B cell (primary cell): ENCODE measurements at regions not wholly inside any gene's neighbourhood (a gene's known extent, or its start where the extent isn't known, plus 50 kb on each side); places are given as distances from the start of the nearest gene placed in this dataset.

Source experiments
- ATAC-seq: fragments of 200-7000 bp; cut with Tn5 transposase; one replicate; pipeline ENCODE4 v1.10.0; 2021; ENCODE audit warnings: low read depth, mild to moderate bottlenecking, moderate number of reproducible peaks, moderate library complexity
- CTCF ChIA-PET: fragments of 350-600 bp; sonication (Branson Sonifier 250); formaldehyde crosslinking; loops from one replicate; lab custom pipeline; 2021; ENCODE audit warnings: antibody characterized with exemption, inconsistent platforms; lab: Charles Lee
- POLR2A ChIA-PET: fragments of 350-600 bp; sonication (Branson Sonifier 250); formaldehyde crosslinking; loops from one replicate; lab custom pipeline; 2021; ENCODE audit warnings: antibody characterized with exemption; lab: Charles Lee
- DNase-seq: peaks from one replicate; pipeline ENCODE4 v3.0.0; 2013
- H2AFZ ChIP-seq: 2 replicates; pipeline ENCODE4 v1.6.1; 2012; ENCODE audit warnings: mild to moderate bottlenecking, low read depth, low read length; ENCODE audit not compliant: insufficient read depth, poor library complexity, severe bottlenecking
- H3K27ac ChIP-seq, 2 donors: 1 replicate in 1 of 2; 2 replicates in 1 of 2; pipeline ENCODE4 v1.5.1; 2012 to 2013; ENCODE audit warnings: low read length in 2 of 2, mild to moderate bottlenecking in 2 of 2, moderate library complexity in 1 of 2
- H3K27me3 ChIP-seq, 4 experiments: fragments of 200-600 bp in 1 of 4; sonication (generic) in 1 of 4; replicated peaks in 1 of 4; 1 replicate in 2 of 4; 2 replicates in 2 of 4; pipeline versions ENCODE4 v1.6.1 to v1.7.0; 2013 to 2016; ENCODE audit warnings: low read length in 3 of 4, mild to moderate bottlenecking in 2 of 4, mixed read lengths in 1 of 4, moderate library complexity in 1 of 4; ENCODE audit not compliant: insufficient read depth in 4 of 4, control insufficient read depth in 3 of 4; ENCODE audit errors: control extremely low read depth in 1 of 4
- H3K36me3 ChIP-seq, 2 experiments: replicated peaks in 1 of 2; 1 replicate in 1 of 2; 2 replicates in 1 of 2; pipeline versions ENCODE4 v1.6.1 to v1.7.1; 2013; ENCODE audit warnings: low read length in 1 of 2; ENCODE audit not compliant: insufficient read depth in 2 of 2, control insufficient read depth in 1 of 2; ENCODE audit errors: control extremely low read depth in 1 of 2, extremely low read depth in 1 of 2
- H3K4me1 ChIP-seq, 2 donors: fragments of 200-600 bp in 1 of 2; sonication (generic) in 1 of 2; 1 replicate in 1 of 2; 2 replicates in 1 of 2; pipeline versions ENCODE4 v1.5.1 to v1.6.1; 2013 to 2017; ENCODE audit warnings: low read length in 2 of 2; ENCODE audit not compliant: control insufficient read depth in 2 of 2, insufficient read depth in 2 of 2
- H3K4me2 ChIP-seq: replicated peaks from 2 replicates; pipeline ENCODE3; 2012; ENCODE audit warnings: mild to moderate bottlenecking, low read depth, low read length; ENCODE audit not compliant: poor library complexity, severe bottlenecking
- H3K4me3 ChIP-seq, 5 experiments: fragments of 200-600 bp in 1 of 5; sonication (generic) in 1 of 5; 1 replicate in 3 of 5; 2 replicates in 2 of 5; pipeline versions ENCODE4 v1.5.1 to v1.7.0; 2011 to 2016; ENCODE audit warnings: low read length in 4 of 5, mild to moderate bottlenecking in 4 of 5, low read depth in 2 of 5, control low read depth in 1 of 5, moderate library complexity in 1 of 5; ENCODE audit not compliant: insufficient read depth in 1 of 5; ENCODE audit errors: control extremely low read depth in 1 of 5, extremely low read depth in 1 of 5
- H3K79me2 ChIP-seq: fragments of 200-600 bp; sonication (generic); one replicate; pipeline ENCODE4 v1.6.0; 2016; ENCODE audit warnings: low read length; ENCODE audit not compliant: control insufficient read depth, insufficient read depth
- H3K9ac ChIP-seq: fragments of 200-600 bp; sonication (generic); 2 replicates; pipeline ENCODE4 v1.6.1; 2017; ENCODE audit warnings: mild to moderate bottlenecking, low read length, moderate library complexity
- H3K9me3 ChIP-seq, 3 donors: one replicate each; pipeline versions ENCODE4 v1.6.1 to v1.7.1; 2013; ENCODE audit warnings: low read length in 2 of 3; ENCODE audit not compliant: control insufficient read depth in 2 of 3, insufficient read depth in 1 of 3; ENCODE audit errors: control extremely low read depth in 1 of 3
- H4K20me1 ChIP-seq: 2 replicates; pipeline ENCODE4 v1.6.0; 2012; ENCODE audit warnings: mild to moderate bottlenecking, low read length; ENCODE audit not compliant: insufficient read depth, control insufficient read depth, poor library complexity, severe bottlenecking
- H3K27ac Mint-ChIP-seq: one replicate; pipeline ENCODE4 v1.8.0; 2021; ENCODE audit warnings: mixed read lengths
- H3K27me3 Mint-ChIP-seq: one replicate; pipeline ENCODE4 v1.8.0; 2021; ENCODE audit warnings: mixed read lengths
- H3K4me1 Mint-ChIP-seq: one replicate; pipeline ENCODE4 v1.8.0; 2021; ENCODE audit warnings: mixed read lengths
- H3K4me3 Mint-ChIP-seq: one replicate; pipeline ENCODE4 v1.8.0; 2021; ENCODE audit warnings: mixed read lengths
- H3K9me3 Mint-ChIP-seq: one replicate; pipeline ENCODE4 v1.8.0; 2022; ENCODE audit warnings: mixed read lengths; ENCODE audit not compliant: insufficient read depth
- CTCF ChIP-seq: fragments of 200-600 bp; IDR thresholded peaks from one replicate; pipeline ENCODE4 v1.8.0; 2022; ENCODE audit warnings: antibody characterized with exemption, mild to moderate bottlenecking
- EZH2 ChIP-seq: IDR thresholded peaks from 2 replicates; pipeline ENCODE4 v1.6.1; 2012; ENCODE audit warnings: borderline replicate concordance, low read depth, mild to moderate bottlenecking, moderate library complexity, low read length; ENCODE audit not compliant: insufficient read depth, poor library complexity, severe bottlenecking
- WGBS: methylation state at CpG from one replicate; pipeline ENCODE4 v1.1.5; 2013; ENCODE audit warnings: missing lambda C conversion rate; ENCODE audit not compliant: insufficient coverage; 5-methylcytosine and 5-hydroxymethylcytosine counted together
- intact Hi-C: fragments of 100-400 bp; cut with micrococcal nuclease; formaldehyde crosslinking; loops from one replicate; pipeline ENCODE4 v1.10.0; 2022

DNA sequence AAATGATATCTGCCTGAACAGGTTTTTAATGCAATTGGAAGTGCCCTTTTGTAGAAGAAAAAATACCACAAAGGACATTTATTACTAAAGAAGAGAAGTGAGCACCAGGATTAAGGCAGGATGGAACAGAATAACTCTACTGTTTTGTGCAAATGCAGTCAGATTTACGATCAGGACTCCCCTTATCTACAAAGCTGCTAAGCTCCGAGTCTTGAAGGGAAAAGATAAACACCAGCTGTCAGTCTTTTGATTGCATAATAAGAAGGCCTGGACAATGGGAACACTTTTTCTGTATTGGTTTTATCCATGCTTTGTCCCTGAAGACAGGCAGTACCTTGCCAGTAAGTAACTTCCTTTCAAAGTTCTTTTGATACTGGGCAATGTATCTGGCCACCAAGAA is 797.9 kb upstream of the SLC35B3 start:
- TF ChIP-seq EZH2 (no peak), CTCF (no peak)
- ChIA-PET CTCF (no interaction called here), POLR2A (no interaction called here)
- DNase-seq (no peak), ATAC-seq (no peak)
- Histone ChIP-seq H3K79me2 (no peaks in the 10 kb centered on the region), H4K20me1 (no peaks in the 10 kb centered on the region), H3K4me2 (no peak overlapping the region), H3K27ac (no peak overlapping the region), H2AFZ (no peak overlapping the region), H3K36me3 (no peaks in the 10 kb centered on the region), H3K9ac (no peak overlapping the region), H3K4me3 (no peak overlapping the region), H3K4me1 (no peaks in the 10 kb centered on the region), H3K27me3 (no peaks in the 10 kb centered on the region), H3K9me3 (peaks cover 0 to 7% (median 0%) of the 10 kb centered on the region in 3 donors)
- Mint-ChIP-seq H3K9me3 (peaks cover 5% of the 10 kb centered on the region), H3K4me1 (no peaks in the 10 kb centered on the region), H3K4me3 (no peak overlapping the region), H3K27me3 (no peaks in the 10 kb centered on the region), H3K27ac (no peak overlapping the region)
- intact Hi-C loops, result no loop called here
- WGBS, result no CpG with 5 or more reads among the region's 2 CpGs

- Histone ChIP-seq H3K27me3 (no peaks in the 10 kb centered on the region), H3K79me2 (no peaks in the 10 kb centered on the region), H3K27ac (no peak overlapping the region), H3K4me2 (no peak overlapping the region), H3K4me3 (no peak overlapping the region), H3K9ac (no peak overlapping the region), H3K36me3 (no peaks in the 10 kb centered on the region), H3K4me1 (no peaks in the 10 kb centered on the region), H4K20me1 (no peaks in the 10 kb centered on the region), H3K9me3 (no peaks in the 10 kb centered on the region), H2AFZ (no peak overlapping the region)
- Mint-ChIP-seq H3K27me3 (no peaks in the 10 kb centered on the region), H3K9me3 (peaks cover 7% of the 10 kb centered on the region), H3K4me3 (no peak overlapping the region), H3K4me1 (no peaks in the 10 kb centered on the region), H3K27ac (no peak overlapping the region)
- TF ChIP-seq EZH2 (no peak), CTCF (no peak)
- WGBS, result 57% methylated on average over 1 of the region's 3 CpGs
- ATAC-seq, result no peak
- intact Hi-C loops, result no loop called here
- CTCF ChIA-PET, result no interaction called here
- POLR2A ChIA-PET, result no interaction called here
- DNase-seq, result no peak
Measured at GRCh38 chr6:9225441-9225871, 790.1 kb upstream of the SLC35B3 start.
